Heart right ventricle (tissue), 16 donors: ENCODE measurements at regions not wholly inside any gene's neighbourhood (a gene's known extent, or its start where the extent isn't known, plus 50 kb on each side); places are given as distances from the start of the nearest gene placed in this dataset.

Experiments
- ATAC-seq, 8 donors: fragments of 200-7000 bp; cut with Tn5 transposase; one replicate each; pipeline ENCODE4 v1.9.1; 2020; ENCODE audit warnings: mild to moderate bottlenecking in 8 of 8, moderate library complexity in 8 of 8, moderate number of reproducible peaks in 1 of 8
- DNase-seq, 2 donors: peaks; one replicate each; pipeline ENCODE4 v3.0.0-alpha.2; 2020
- H3K27ac ChIP-seq, 10 donors: fragments of 200-600 bp; sonication (generic) in 2 of 10; one replicate each; pipeline versions ENCODE4 v1.5.0 to v1.8.0; 2020 to 2022; ENCODE audit warnings: mild to moderate bottlenecking in 3 of 10
- H3K27me3 ChIP-seq, 7 donors: fragments of 200-600 bp; one replicate each; pipeline ENCODE4 v1.8.0; 2021 to 2022; ENCODE audit warnings: mild to moderate bottlenecking in 2 of 7
- H3K36me3 ChIP-seq, 9 donors: fragments of 200-600 bp; sonication (generic) in 1 of 9; one replicate each; pipeline versions ENCODE4 v1.5.0 to v1.8.0; 2020 to 2022; ENCODE audit warnings: mild to moderate bottlenecking in 2 of 9
- H3K4me1 ChIP-seq, 9 donors: fragments of 200-600 bp; sonication (generic) in 1 of 9; one replicate each; pipeline versions ENCODE4 v1.5.0 to v1.8.0; 2020 to 2022; ENCODE audit warnings: mild to moderate bottlenecking in 4 of 9
- H3K4me3 ChIP-seq, 10 donors: fragments of 200-600 bp; sonication (generic) in 2 of 10; one replicate each; pipeline versions ENCODE4 v1.5.0 to v1.8.0; 2020 to 2022; ENCODE audit warnings: mild to moderate bottlenecking in 7 of 10, moderate library complexity in 2 of 10
- H3K9me3 ChIP-seq, 11 donors: fragments of 200-600 bp in 10 of 11; sonication (generic) in 2 of 11; one replicate each; pipeline versions ENCODE4 v1.5.0 to v1.8.0; 2013 to 2022; ENCODE audit warnings: mild to moderate bottlenecking in 2 of 11, control low read depth in 1 of 11, moderate library complexity in 1 of 11
- CTCF ChIP-seq, 9 donors: fragments of 200-600 bp; sonication (generic) in 2 of 9; IDR thresholded peaks; one replicate each; pipeline versions ENCODE4 v1.5.0 to v1.8.0; 2021 to 2022; ENCODE audit warnings: antibody characterized with exemption in 9 of 9, mild to moderate bottlenecking in 5 of 9, moderate library complexity in 1 of 9
- WGBS, 2 donors: extraction: QIAGEN DNeasy Blood & Tissue Kit; methylation state at CpG; one replicate each; pipeline ENCODE4 v1.1.7; 2013; ENCODE audit warnings: inconsistent platforms in 1 of 2; 5-methylcytosine and 5-hydroxymethylcytosine counted together
- intact Hi-C, 10 donors: fragments of 100-400 bp; cut with DNase I; formaldehyde crosslinking; loops; one replicate each; pipeline versions ENCODE4 v1.11.1 to v1.14.2; 2022
- donor health status: Arrhythmogenic right ventricular cardiomyopathy.
- donor health status: ischemic (EF 13 %, LVEDD 7.1; RV severe dilation, severe dysfunction).
- donor health status: healthy with polysubstance abuse.
- donor health status: DM: no; HTN: yes; CAD: no.
- donor health status: DM: no; HTN: no; CAD: no.
- donor health status: ischemic (EF 25% LVEDD 6.9; RV normal size, moderate dysfunction).
- donor health status: ischemic (EF 25% LVEDD 5.7; RV mildly dilated, moderate dysfunction).
- donor health status: healthy.
- donor health status: DM: yes; HTN: yes; CAD: no.
- donor health status: Ischemic cardiomyopathy.
- donor health status: ischemic (EF 35%, LVEDD 5.7; RV mildly dilated, moderate dysfunction).
- donor health status: nonischemic (EF 11% LVEDD 7.7; RV severe dilation, severe dysfunction).
- donor health status: DM: yes; HTN: yes; CAD: no.
- donor health status: PGD.
- donor health status: ischemic (EF 29% LVEDD 5.4; RV normal size, mild dysfunction).
- donor health status: nonischemic (EF 23%, LVEDD 6.1; RV moderate dilation, normal function).

GRCh38 chr2:2698182-2699120, 367.4 kb upstream of the MYT1L start:
- peak in 5 of 9 donors; percentile 14 to 34 (median 20) for TF ChIP-seq CTCF (IDR thresholded peaks at IDR 0.05)
- ATAC-seq = no peak
- Histone ChIP-seq H3K4me3 (no peak overlapping the region), H3K27me3 (peaks cover 0 to 28% (median 14%) of the 10 kb centered on the region in 7 donors), H3K9me3 (no peaks in the 10 kb centered on the region), H3K27ac (no peak overlapping the region), H3K36me3 (no peaks in the 10 kb centered on the region), H3K4me1 (no peaks in the 10 kb centered on the region)
- intact Hi-C loops = no loop called here
- DNase-seq = no peak
- WGBS, 2 donors = 82 to 83% methylated on average over 24 of the region's 24 CpGs

DNA sequence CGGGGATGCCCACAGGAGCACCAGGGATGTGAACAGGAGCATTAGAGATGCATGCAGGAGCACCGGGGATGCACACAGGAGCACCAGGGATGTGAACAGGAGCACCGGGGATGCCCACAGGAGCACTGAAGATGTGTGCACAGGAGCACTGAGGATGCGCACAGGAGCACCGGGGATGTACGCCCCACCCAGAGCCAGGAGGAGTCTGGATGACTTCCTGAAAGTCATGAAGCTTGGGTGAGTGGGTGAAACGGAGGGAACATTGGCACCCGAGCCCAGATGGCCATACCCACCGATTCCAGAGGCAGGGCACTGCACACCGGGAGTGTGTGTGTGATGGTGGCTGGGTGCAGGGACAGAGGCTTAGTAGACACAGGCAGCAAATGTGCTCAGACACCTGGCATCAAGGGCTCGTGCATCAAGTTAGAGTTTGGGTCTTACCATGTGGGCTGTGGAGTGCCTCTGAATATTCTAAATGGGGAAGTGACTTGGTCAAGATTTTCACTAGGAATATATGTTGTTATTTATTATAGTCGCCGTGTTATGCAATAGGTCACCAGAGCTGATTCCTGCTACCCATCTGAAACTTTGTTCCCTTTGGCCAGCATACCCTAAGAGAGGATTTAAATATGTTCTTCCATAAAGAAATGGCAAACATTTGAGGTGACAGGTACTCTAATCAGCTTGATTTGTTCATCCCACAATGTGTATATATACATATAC, 365.8 kb upstream of the MYT1L start:
- Histone ChIP-seq H3K4me3 (no peak overlapping the region), H3K27ac (no peak overlapping the region), H3K27me3 (peaks cover 0 to 36% (median 25%) of the 10 kb centered on the region in 7 donors), H3K36me3 (no peaks in the 10 kb centered on the region), H3K9me3 (no peaks in the 10 kb centered on the region), H3K4me1 (no peaks in the 10 kb centered on the region)
- no peak for TF ChIP-seq CTCF (IDR thresholded peaks at IDR 0.05)
- intact Hi-C loops = no loop called here
- DNase-seq (no peak), ATAC-seq (no peak)
- WGBS, 2 donors = 86 to 92% methylated on average over 13 of the region's 13 CpGs

DNA sequence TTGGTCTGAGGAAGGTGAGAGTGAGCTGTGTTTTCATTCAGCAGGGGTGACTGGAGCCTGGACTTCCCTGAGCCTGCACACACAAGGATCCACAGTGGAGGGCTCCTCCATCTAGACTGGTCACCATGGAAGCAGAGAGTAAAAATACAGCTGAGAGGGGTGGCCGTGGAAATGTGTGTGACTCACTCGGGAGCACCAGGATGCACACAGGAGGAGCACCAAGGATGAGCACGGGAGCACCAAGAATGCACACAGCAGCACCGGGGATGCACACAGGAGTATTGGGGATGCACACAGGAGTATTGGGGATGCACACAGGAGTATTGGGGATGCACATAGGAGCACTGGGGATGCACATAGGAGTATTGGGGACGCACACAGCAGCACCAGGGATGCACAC, 365.2 kb upstream of the MYT1L start:
- ATAC-seq (no peak), DNase-seq (no peak)
- Histone ChIP-seq H3K4me1 (no peaks in the 10 kb centered on the region), H3K27me3 (peaks cover 0 to 34% (median 30%) of the 10 kb centered on the region in 7 donors), H3K9me3 (no peaks in the 10 kb centered on the region), H3K27ac (no peak overlapping the region), H3K36me3 (no peaks in the 10 kb centered on the region), H3K4me3 (no peak overlapping the region)
- TF ChIP-seq CTCF (IDR thresholded peaks at IDR 0.05) = no peak
- intact Hi-C loops = no loop called here
- 78 to 80% methylated on average over 5 of the region's 5 CpGs for WGBS, 2 donors

DNA sequence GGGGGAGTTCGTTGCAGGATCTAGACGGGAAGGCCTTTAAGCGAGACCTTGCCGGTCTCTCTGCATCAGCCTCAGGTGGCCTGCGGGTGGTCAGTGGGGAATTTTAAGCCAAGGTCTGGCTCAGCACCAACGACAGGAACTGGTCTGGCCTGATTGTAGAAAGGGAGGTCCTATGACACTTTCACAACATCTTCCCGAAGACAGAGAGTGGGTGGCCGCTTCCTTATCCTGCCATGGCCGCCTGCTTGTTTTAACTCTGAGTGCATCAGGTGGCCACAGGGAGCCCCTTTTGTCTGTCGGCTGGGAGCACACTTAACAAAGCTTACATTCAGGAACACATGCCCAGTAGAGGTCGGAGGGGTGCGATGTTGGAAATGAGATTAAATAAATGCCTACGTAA, 363.7 kb upstream of the MYT1L start:
- Histone ChIP-seq H3K27ac (no peak overlapping the region), H3K27me3 (peaks cover 0 to 41% (median 31%) of the 10 kb centered on the region in 7 donors), H3K4me3 (no peak overlapping the region), H3K9me3 (no peaks in the 10 kb centered on the region), H3K4me1 (no peaks in the 10 kb centered on the region), H3K36me3 (no peaks in the 10 kb centered on the region)
- no peak for DNase-seq
- TF ChIP-seq CTCF (IDR thresholded peaks at IDR 0.05) = no peak
- intact Hi-C loops = no loop called here
- no peak for ATAC-seq
- 69 to 71% methylated on average over 13 of the region's 13 CpGs for WGBS, 2 donors
